Esophagus muscularis mucosa (tissue), 4 donors: ENCODE measurements at regions not wholly inside any gene's neighbourhood (a gene's known extent, or its start where the extent isn't known, plus 50 kb on each side); places are given as distances from the start of the nearest gene placed in this dataset.
A peak's percentile ranks its signal among the peaks of the same experiment; 100 is the strongest.

Experiments
- DNase-seq: peaks from one replicate; pipeline ENCODE4 v3.0.0-alpha.2; 2017; ENCODE audit errors: extremely low spot score
- H3K27ac ChIP-seq, 4 donors: fragments of 200-600 bp; sonication (generic); replicated peaks in 1 of 4; 1 replicate in 3 of 4; 2 replicates in 1 of 4; pipeline ENCODE4 v1.5.1; 2016 to 2019; ENCODE audit warnings: mild to moderate bottlenecking in 1 of 4
- H3K27me3 ChIP-seq, 4 donors: fragments of 200-600 bp; sonication (generic); one replicate each; pipeline versions ENCODE4 v1.5.1 to v1.6.0; 2016 to 2019
- H3K36me3 ChIP-seq, 4 donors: fragments of 200-600 bp; sonication (generic); one replicate each; pipeline ENCODE4 v1.5.1; 2016 to 2019
- H3K4me1 ChIP-seq, 4 donors: fragments of 200-600 bp; sonication (generic); one replicate each; pipeline ENCODE4 v1.5.1; 2016 to 2019
- H3K4me3 ChIP-seq, 4 donors: fragments of 200-600 bp; sonication (generic); 1 replicate in 2 of 4; 2 replicates in 2 of 4; pipeline ENCODE4 v1.5.1; 2016 to 2019; ENCODE audit warnings: mild to moderate bottlenecking in 4 of 4, moderate library complexity in 1 of 4
- H3K9me3 ChIP-seq, 4 donors: fragments of 200-600 bp; sonication (generic); 1 replicate in 3 of 4; 2 replicates in 1 of 4; pipeline ENCODE4 v1.5.1; 2016 to 2019
- CTCF ChIP-seq, 3 experiments: fragments of 200-600 bp in 2 of 3; fragments of 450-650 bp in 1 of 3; sonication (generic) in 2 of 3; IDR thresholded peaks; one replicate each; pipeline ENCODE4 v1.5.1; 2017 to 2019; ENCODE audit warnings: antibody characterized with exemption in 3 of 3, mild to moderate bottlenecking in 2 of 3, moderate library complexity in 1 of 3
- EP300 ChIP-seq: sonication (generic); formaldehyde crosslinking; IDR thresholded peaks from one replicate; pipeline ENCODE4 v1.6.1; 2017; ENCODE audit warnings: antibody characterized with exemption
- POLR2A ChIP-seq: fragments of 450-650 bp; IDR thresholded peaks from one replicate; pipeline ENCODE4 v1.6.1; 2017; ENCODE audit warnings: antibody characterized with exemption, moderate library complexity, mild to moderate bottlenecking, low read depth
- POLR2AphosphoS5 ChIP-seq, 2 donors: sonication (generic); formaldehyde crosslinking; IDR thresholded peaks; one replicate each; pipeline ENCODE4 v1.6.1; 2017; ENCODE audit warnings: antibody characterized with exemption in 2 of 2
- whole genome bisulfite sequencing: methylation state at CpG from one replicate; pipeline ENCODE4 v1.1.5; 2018; 5-methylcytosine and 5-hydroxymethylcytosine counted together
- intact Hi-C: fragments of 100-400 bp; cut with DNase I; formaldehyde crosslinking; loops from one replicate; pipeline ENCODE4 v1.15.1; 2023

- Histone ChIP-seq H3K36me3 (no peaks in the 10 kb centered on the region), H3K4me3 (no peak overlapping the region), H3K9me3 (no peaks in the 10 kb centered on the region), H3K27ac (no peak overlapping the region), H3K4me1 (no peaks in the 10 kb centered on the region), H3K27me3 (no peaks in the 10 kb centered on the region)
- TF ChIP-seq POLR2A (no peak), EP300 (no peak)
- WGBS: 61% methylated on average over 3 of the region's 4 CpGs
- intact Hi-C loops: no loop called here
- DNase-seq: peak; percentile 62
Observed at GRCh38 chr20:6580486-6580885, 187.0 kb upstream of the BMP2 start.

- WGBS: 80% methylated on average over 3 of the region's 3 CpGs
- no peak for TF ChIP-seq POLR2AphosphoS5 (IDR thresholded peaks at IDR 0.05)
- no peak for TF ChIP-seq POLR2A
- TF ChIP-seq EP300: no peak
- TF ChIP-seq CTCF (IDR thresholded peaks at IDR 0.05): no peak
- intact Hi-C loops: no loop called here
Observed at GRCh38 chr20:6579824-6580223, 187.7 kb upstream of the BMP2 start.

GRCh38 chr20:6579417-6579816 is 188.1 kb upstream of the BMP2 start:
- H3K27me3 ChIP-seq: no peaks in the 10 kb centered on the region
- H3K4me1 ChIP-seq: no peaks in the 10 kb centered on the region
- no peaks in the 10 kb centered on the region for H3K9me3 ChIP-seq
- no peak for DNase-seq
- WGBS: 89% methylated on average over 5 of the region's 5 CpGs
- TF ChIP-seq CTCF (IDR thresholded peaks at IDR 0.05) (no peak), POLR2AphosphoS5 (IDR thresholded peaks at IDR 0.05) (no peak), POLR2A (no peak)
- no peak overlapping the region for H3K4me3 ChIP-seq
- H3K36me3 ChIP-seq: no peaks in the 10 kb centered on the region
- intact Hi-C loops: no loop called here
- H3K27ac ChIP-seq: no peak overlapping the region

More at GRCh38 chr20:6579824-6580223, 187.7 kb upstream of the BMP2 start:
- Histone ChIP-seq H3K27ac (no peak overlapping the region), H3K36me3 (no peaks in the 10 kb centered on the region), H3K4me1 (no peaks in the 10 kb centered on the region), H3K9me3 (no peaks in the 10 kb centered on the region), H3K27me3 (no peaks in the 10 kb centered on the region), H3K4me3 (no peak overlapping the region)
- no peak for DNase-seq

GRCh38 chr20:6577451-6577850 is 190.0 kb upstream of the BMP2 start:
- intact Hi-C loops: no loop called here
- DNase-seq: no peak
- H3K4me1 ChIP-seq: no peaks in the 10 kb centered on the region
- no peaks in the 10 kb centered on the region for H3K36me3 ChIP-seq
- no peaks in the 10 kb centered on the region for H3K9me3 ChIP-seq
- TF ChIP-seq POLR2A (no peak), CTCF (IDR thresholded peaks at IDR 0.05) (no peak), EP300 (no peak), POLR2AphosphoS5 (IDR thresholded peaks at IDR 0.05) (no peak)
- H3K27me3 ChIP-seq: no peaks in the 10 kb centered on the region
- WGBS: 68% methylated on average over 1 of the region's 1 CpG
- no peak overlapping the region for H3K27ac ChIP-seq
- no peak overlapping the region for H3K4me3 ChIP-seq

GRCh38 chr20:6576726-6577125 is 190.8 kb upstream of the BMP2 start:
- Histone ChIP-seq H3K4me3 (no peak overlapping the region), H3K4me1 (no peaks in the 10 kb centered on the region), H3K27ac (no peak overlapping the region), H3K27me3 (no peaks in the 10 kb centered on the region), H3K36me3 (no peaks in the 10 kb centered on the region), H3K9me3 (no peaks in the 10 kb centered on the region)
- intact Hi-C loops: no loop called here
- 65% methylated on average over 3 of the region's 3 CpGs for WGBS
- no peak for DNase-seq
- TF ChIP-seq CTCF (IDR thresholded peaks at IDR 0.05): no peak
- TF ChIP-seq POLR2A: no peak
- no peak for TF ChIP-seq POLR2AphosphoS5 (IDR thresholded peaks at IDR 0.05)
- TF ChIP-seq EP300: no peak
